ENCODE measurements at regions not wholly inside any gene's neighbourhood (a gene's known extent, or its start where the extent isn't known, plus 50 kb on each side); places are given as distances from the start of the nearest gene placed in this dataset.
A peak's percentile ranks its signal among the peaks of the same experiment; 100 is the strongest.

- H3K27ac ChIP-seq (ENCODE audit: low read length), result no peak overlapping the region
- no peak for DNase-seq
- H3K4me3 ChIP-seq (ENCODE audit: low read length), result no peak overlapping the region
- H3K27me3 ChIP-seq (ENCODE audit: low read length), result no peaks in the 10 kb centered on the region
- H3K36me3 ChIP-seq (ENCODE audit: insufficient read depth, low read length), result no peaks in the 10 kb centered on the region
- H3K9ac ChIP-seq (ENCODE audit: low read length), result no peak overlapping the region
- no peaks in the 10 kb centered on the region for H3K79me2 ChIP-seq (ENCODE audit: low read length)
- no peaks in the 10 kb centered on the region for H3K9me3 ChIP-seq (ENCODE audit: low read length)
- no peak overlapping the region for H2AFZ ChIP-seq (ENCODE audit: low read length)
- H3K4me1 ChIP-seq (ENCODE audit: low read length), result no peaks in the 10 kb centered on the region
- H3K9me2 ChIP-seq (replicated peaks; ENCODE audit: insufficient read depth, low read length), result no peaks in the 10 kb centered on the region
- H3K4me2 ChIP-seq (ENCODE audit: low read depth, low read length, poor library complexity, severe bottlenecking), result no peak overlapping the region
- no peaks in the 10 kb centered on the region for H4K20me1 ChIP-seq (ENCODE audit: insufficient read depth, low read depth, low read length)
Measured at GRCh38 chr1:227459326-227459841, 104.0 kb upstream of the ZNF678 start.

GRCh38 chr1:227454686-227455085 is 108.7 kb upstream of the ZNF678 start:
- H4K20me1 ChIP-seq (ENCODE audit: insufficient read depth, low read depth, low read length), result no peaks in the 10 kb centered on the region
- H2AFZ ChIP-seq (ENCODE audit: low read length), result no peak overlapping the region
- no peaks in the 10 kb centered on the region for H3K79me2 ChIP-seq (ENCODE audit: low read length)
- DNase-seq, result no peak
- no peaks in the 10 kb centered on the region for H3K4me1 ChIP-seq (ENCODE audit: low read length)
- no peaks in the 10 kb centered on the region for H3K9me2 ChIP-seq (replicated peaks; ENCODE audit: insufficient read depth, low read length)
- H3K9ac ChIP-seq (ENCODE audit: low read length), result no peak overlapping the region
- no peaks in the 10 kb centered on the region for H3K9me3 ChIP-seq (ENCODE audit: low read length)
- H3K27ac ChIP-seq (ENCODE audit: low read length), result no peak overlapping the region
- no peak overlapping the region for H3K4me2 ChIP-seq (ENCODE audit: low read depth, low read length, poor library complexity, severe bottlenecking)
- H3K4me3 ChIP-seq (ENCODE audit: low read length), result no peak overlapping the region
- H3K36me3 ChIP-seq (ENCODE audit: insufficient read depth, low read length), result no peaks in the 10 kb centered on the region
- H3K27me3 ChIP-seq (ENCODE audit: low read length), result no peaks in the 10 kb centered on the region

GRCh38 chr1:227453631-227454355 is 109.6 kb upstream of the ZNF678 start:
- Histone ChIP-seq H3K9me2 (replicated peaks; ENCODE audit: insufficient read depth, low read length) (no peaks in the 10 kb centered on the region), H3K79me2 (ENCODE audit: low read length) (no peaks in the 10 kb centered on the region), H3K27ac (ENCODE audit: low read length) (no peak overlapping the region), H3K27me3 (ENCODE audit: low read length) (no peaks in the 10 kb centered on the region), H3K9me3 (ENCODE audit: low read length) (no peaks in the 10 kb centered on the region), H3K36me3 (ENCODE audit: insufficient read depth, low read length) (no peaks in the 10 kb centered on the region), H4K20me1 (ENCODE audit: insufficient read depth, low read depth, low read length) (no peaks in the 10 kb centered on the region), H3K4me1 (ENCODE audit: low read length) (no peaks in the 10 kb centered on the region), H3K4me3 (ENCODE audit: low read length) (no peak overlapping the region), H3K4me2 (ENCODE audit: low read depth, low read length, poor library complexity, severe bottlenecking) (no peak overlapping the region), H3K9ac (ENCODE audit: low read length) (no peak overlapping the region), H2AFZ (ENCODE audit: low read length) (no peak overlapping the region)
- DNase-seq, result no peak

- H3K27ac ChIP-seq (ENCODE audit: low read length), result no peak overlapping the region
- H3K9me3 ChIP-seq (ENCODE audit: low read length), result no peaks in the 10 kb centered on the region
- H3K36me3 ChIP-seq (ENCODE audit: insufficient read depth, low read length), result no peaks in the 10 kb centered on the region
- no peaks in the 10 kb centered on the region for H3K79me2 ChIP-seq (ENCODE audit: low read length)
- no peak overlapping the region for H3K4me2 ChIP-seq (ENCODE audit: low read depth, low read length, poor library complexity, severe bottlenecking)
- H3K9ac ChIP-seq (ENCODE audit: low read length), result no peak overlapping the region
- H4K20me1 ChIP-seq (ENCODE audit: insufficient read depth, low read depth, low read length), result no peaks in the 10 kb centered on the region
- no peaks in the 10 kb centered on the region for H3K27me3 ChIP-seq (ENCODE audit: low read length)
- no peak for DNase-seq
- H3K9me2 ChIP-seq (replicated peaks; ENCODE audit: insufficient read depth, low read length), result no peaks in the 10 kb centered on the region
- H3K4me1 ChIP-seq (ENCODE audit: low read length), result no peaks in the 10 kb centered on the region
- no peak overlapping the region for H3K4me3 ChIP-seq (ENCODE audit: low read length)
- H2AFZ ChIP-seq (ENCODE audit: low read length), result no peak overlapping the region
Measured at GRCh38 chr1:227451954-227452353, 111.4 kb upstream of the ZNF678 start.

GRCh38 chr1:227451057-227451456 is 112.3 kb upstream of the ZNF678 start:
- H3K9me2 ChIP-seq (replicated peaks; ENCODE audit: insufficient read depth, low read length), result no peaks in the 10 kb centered on the region
- no peak overlapping the region for H3K4me3 ChIP-seq (ENCODE audit: low read length)
- no peaks in the 10 kb centered on the region for H3K9me3 ChIP-seq (ENCODE audit: low read length)
- H3K4me2 ChIP-seq (ENCODE audit: low read depth, low read length, poor library complexity, severe bottlenecking), result no peak overlapping the region
- no peak overlapping the region for H3K27ac ChIP-seq (ENCODE audit: low read length)
- H2AFZ ChIP-seq (ENCODE audit: low read length), result no peak overlapping the region
- no peak for DNase-seq
- no peaks in the 10 kb centered on the region for H3K36me3 ChIP-seq (ENCODE audit: insufficient read depth, low read length)
- H4K20me1 ChIP-seq (ENCODE audit: insufficient read depth, low read depth, low read length), result no peaks in the 10 kb centered on the region
- no peaks in the 10 kb centered on the region for H3K79me2 ChIP-seq (ENCODE audit: low read length)
- no peak overlapping the region for H3K9ac ChIP-seq (ENCODE audit: low read length)
- H3K4me1 ChIP-seq (ENCODE audit: low read length), result no peaks in the 10 kb centered on the region
- H3K27me3 ChIP-seq (ENCODE audit: low read length), result no peaks in the 10 kb centered on the region

- H3K9me3 ChIP-seq (ENCODE audit: low read length), result no peaks in the 10 kb centered on the region
- no peak for DNase-seq
- no peak overlapping the region for H2AFZ ChIP-seq (ENCODE audit: low read length)
- H3K79me2 ChIP-seq (ENCODE audit: low read length), result no peaks in the 10 kb centered on the region
- no peaks in the 10 kb centered on the region for H3K36me3 ChIP-seq (ENCODE audit: insufficient read depth, low read length)
- H3K9me2 ChIP-seq (replicated peaks; ENCODE audit: insufficient read depth, low read length), result no peaks in the 10 kb centered on the region
- no peak overlapping the region for H3K27ac ChIP-seq (ENCODE audit: low read length)
- H3K27me3 ChIP-seq (ENCODE audit: low read length), result no peaks in the 10 kb centered on the region
- no peaks in the 10 kb centered on the region for H3K4me1 ChIP-seq (ENCODE audit: low read length)
- no peak overlapping the region for H3K9ac ChIP-seq (ENCODE audit: low read length)
- H3K4me2 ChIP-seq (ENCODE audit: low read depth, low read length, poor library complexity, severe bottlenecking), result no peak overlapping the region
- no peaks in the 10 kb centered on the region for H4K20me1 ChIP-seq (ENCODE audit: insufficient read depth, low read depth, low read length)
- H3K4me3 ChIP-seq (ENCODE audit: low read length), result no peak overlapping the region
Measured at GRCh38 chr1:227450489-227450888, 112.9 kb upstream of the ZNF678 start.

GRCh38 chr1:227449741-227450441 is 113.5 kb upstream of the ZNF678 start:
- Histone ChIP-seq H4K20me1 (ENCODE audit: insufficient read depth, low read depth, low read length) (no peaks in the 10 kb centered on the region), H3K27ac (ENCODE audit: low read length) (no peak overlapping the region), H3K9me2 (replicated peaks; ENCODE audit: insufficient read depth, low read length) (no peaks in the 10 kb centered on the region), H2AFZ (ENCODE audit: low read length) (no peak overlapping the region), H3K9ac (ENCODE audit: low read length) (no peak overlapping the region), H3K9me3 (ENCODE audit: low read length) (no peaks in the 10 kb centered on the region), H3K27me3 (ENCODE audit: low read length) (no peaks in the 10 kb centered on the region), H3K4me1 (ENCODE audit: low read length) (no peaks in the 10 kb centered on the region), H3K36me3 (ENCODE audit: insufficient read depth, low read length) (no peaks in the 10 kb centered on the region), H3K4me2 (ENCODE audit: low read depth, low read length, poor library complexity, severe bottlenecking) (no peak overlapping the region), H3K79me2 (ENCODE audit: low read length) (no peaks in the 10 kb centered on the region), H3K4me3 (ENCODE audit: low read length) (no peak overlapping the region)
- DNase-seq, result no peak

- Histone ChIP-seq H2AFZ (ENCODE audit: low read length) (no peak overlapping the region), H3K9me3 (ENCODE audit: low read length) (no peaks in the 10 kb centered on the region), H3K9ac (ENCODE audit: low read length) (no peak overlapping the region), H3K4me3 (ENCODE audit: low read length) (no peak overlapping the region), H3K27ac (ENCODE audit: low read length) (no peak overlapping the region), H3K9me2 (replicated peaks; ENCODE audit: insufficient read depth, low read length) (no peaks in the 10 kb centered on the region), H4K20me1 (ENCODE audit: insufficient read depth, low read depth, low read length) (no peaks in the 10 kb centered on the region), H3K79me2 (ENCODE audit: low read length) (no peaks in the 10 kb centered on the region), H3K4me1 (ENCODE audit: low read length) (no peaks in the 10 kb centered on the region), H3K4me2 (ENCODE audit: low read depth, low read length, poor library complexity, severe bottlenecking) (no peak overlapping the region), H3K36me3 (ENCODE audit: insufficient read depth, low read length) (no peaks in the 10 kb centered on the region), H3K27me3 (ENCODE audit: low read length) (no peaks in the 10 kb centered on the region)
- DNase-seq, result peak; percentile 80
Measured at GRCh38 chr1:227449051-227449450, 114.3 kb upstream of the ZNF678 start.
